ENCODE measurements at regions not wholly inside any gene's neighbourhood (a gene's known extent, or its start where the extent isn't known, plus 50 kb on each side); places are given as distances from the start of the nearest gene placed in this dataset.
"Not testable (repeated sequence)": the region's sequence is repeated elsewhere in the genome, so short reads cannot be mapped to it uniquely, and the experiment has no call there.

GRCh38 chr15:68482246-68482645 is 50.3 kb upstream of the ITGA11 start:
- DNase-seq: no peak

GRCh38 chr15:68483165-68483564 is 51.2 kb upstream of the ITGA11 start:
- DNase-seq: no peak

- DNase-seq: no peak
Measured at GRCh38 chr15:68484220-68484619, 52.3 kb upstream of the ITGA11 start.

- no peak for DNase-seq
Measured at GRCh38 chr15:68484696-68485400, 52.9 kb upstream of the ITGA11 start.

- DNase-seq: no peak
Measured at GRCh38 chr15:68485721-68486360, 53.9 kb upstream of the ITGA11 start.

- no peak for DNase-seq
Measured at GRCh38 chr15:68487087-68487843, 55.3 kb upstream of the ITGA11 start.

- DNase-seq: no peak
Measured at GRCh38 chr15:68488290-68488689, 56.3 kb upstream of the ITGA11 start.

GRCh38 chr15:68488966-68489365 is 57.0 kb upstream of the ITGA11 start:
- no peak for DNase-seq

GRCh38 chr15:68489421-68489820 is 57.5 kb upstream of the ITGA11 start:
- DNase-seq: no peak

GRCh38 chr15:68491415-68492106 is 59.6 kb upstream of the ITGA11 start:
- no peak for DNase-seq

GRCh38 chr15:68492855-68493254 is 60.9 kb upstream of the ITGA11 start:
- DNase-seq: no peak

- DNase-seq: no peak
Measured at GRCh38 chr15:68493629-68494028, 61.7 kb upstream of the ITGA11 start.

GRCh38 chr15:68494573-68495110 is 62.7 kb upstream of the ITGA11 start:
- DNase-seq: no peak

GRCh38 chr15:68495221-68495950 is 63.4 kb upstream of the ITGA11 start:
- no peak for DNase-seq

- no peak for DNase-seq
Measured at GRCh38 chr15:68495981-68496705, 64.2 kb upstream of the ITGA11 start.

- DNase-seq: not testable (repeated sequence)
Measured at GRCh38 chr15:68496751-68497150, 64.8 kb upstream of the ITGA11 start.

GRCh38 chr15:68497206-68497910 is 65.4 kb upstream of the ITGA11 start:
- DNase-seq: no peak

- no peak for DNase-seq
Measured at GRCh38 chr15:68498076-68498475, 66.1 kb upstream of the ITGA11 start.

GRCh38 chr15:68499620-68500312 is 67.8 kb upstream of the ITGA11 start:
- no peak for DNase-seq
